SU-DHL-6 (cell line): ENCODE measurements at regions not wholly inside any gene's neighbourhood (a gene's known extent, or its start where the extent isn't known, plus 50 kb on each side); places are given as distances from the start of the nearest gene placed in this dataset.

ENCODE experiments used
- H2AFZ ChIP-seq: fragments of 200-600 bp; sonication (generic); 2 replicates; pipeline ENCODE4 v1.6.1; 2014; ENCODE audit warnings: low read depth, mild to moderate bottlenecking, moderate library complexity, mixed read lengths, antibody characterized with exemption, low read length; ENCODE audit not compliant: severe bottlenecking
- H3F3A ChIP-seq: fragments of 200-600 bp; shearing (Covaris generic); 2 replicates; pipeline ENCODE4 v1.6.0; 2016; ENCODE audit warnings: antibody characterized with exemption, mild to moderate bottlenecking; ENCODE audit not compliant: insufficient read depth
- H3K27ac ChIP-seq: fragments of 200-600 bp; sonication (generic); 2 replicates; pipeline ENCODE4 v1.5.1; 2016; ENCODE audit warnings: low read depth, mild to moderate bottlenecking, low read length, moderate library complexity, mixed read lengths
- H3K27me3 ChIP-seq: fragments of 200-600 bp; sonication (generic), shearing (Covaris generic); 2 replicates; pipeline ENCODE4 v1.6.0; 2014; ENCODE audit warnings: mild to moderate bottlenecking, low read length
- H3K36me3 ChIP-seq: fragments of 200-600 bp; sonication (generic); 2 replicates; pipeline ENCODE4 v1.6.1; 2014; ENCODE audit warnings: mild to moderate bottlenecking, low read length, mixed read lengths
- H3K4me2 ChIP-seq: fragments of 300-600, 200-600 bp; shearing (Covaris generic), sonication (generic); 2 replicates; pipeline ENCODE4 v1.6.0; 2014; ENCODE audit warnings: low read length, low read depth, mild to moderate bottlenecking; ENCODE audit not compliant: poor library complexity, severe bottlenecking
- H3K4me3 ChIP-seq: fragments of 200-600 bp; sonication (generic); 2 replicates; pipeline ENCODE4 v1.5.1; 2014; ENCODE audit warnings: antibody characterized with exemption, low read length, mild to moderate bottlenecking, mixed read lengths; ENCODE audit not compliant: insufficient read depth, poor library complexity, severe bottlenecking
- H3K79me2 ChIP-seq: fragments of 200-600 bp; sonication (generic); 2 replicates; pipeline ENCODE4 v1.6.1; 2014; ENCODE audit warnings: mild to moderate bottlenecking, low read length, moderate library complexity; ENCODE audit not compliant: insufficient read depth
- H3K9ac ChIP-seq: fragments of 200-600 bp; sonication (generic); 2 replicates; pipeline ENCODE4 v1.7.0; 2014; ENCODE audit warnings: mild to moderate bottlenecking, low read length
- H3K9me2 ChIP-seq: fragments of 200-600 bp; sonication (generic); replicated peaks from 2 replicates; pipeline ENCODE4 v1.6.1; 2014; ENCODE audit warnings: low read length; ENCODE audit not compliant: insufficient read depth
- H3K9me3 ChIP-seq: fragments of 200-600 bp; sonication (generic); 2 replicates; pipeline ENCODE4 v1.6.1; 2014; ENCODE audit warnings: low read length, mixed read lengths; ENCODE audit not compliant: insufficient read depth
- H4K20me1 ChIP-seq: fragments of 200-600 bp; sonication (generic); 2 replicates; pipeline ENCODE4 v1.6.1; 2014; ENCODE audit warnings: low read depth, mild to moderate bottlenecking, antibody characterized with exemption, low read length, moderate library complexity, mixed read lengths
- EZH2phosphoT487 ChIP-seq: fragments of 200-600 bp; sonication (generic), shearing (Covaris generic); conservative IDR thresholded peaks from 2 replicates; pipeline ENCODE4 v1.6.1; 2018; ENCODE audit warnings: mild to moderate bottlenecking, antibody characterized with exemption, low read length, moderate library complexity, mixed read lengths
- TF ChIP-seq, protein P1 (sequence below): fragments of 200-600 bp; sonication (generic); IDR thresholded peaks from one replicate; pipeline ENCODE4 v1.5.1; 2017; ENCODE audit warnings: antibody characterized with exemption, mild to moderate bottlenecking, low read length, moderate library complexity; ENCODE audit not compliant: insufficient read depth, poor library complexity, severe bottlenecking

DNA sequence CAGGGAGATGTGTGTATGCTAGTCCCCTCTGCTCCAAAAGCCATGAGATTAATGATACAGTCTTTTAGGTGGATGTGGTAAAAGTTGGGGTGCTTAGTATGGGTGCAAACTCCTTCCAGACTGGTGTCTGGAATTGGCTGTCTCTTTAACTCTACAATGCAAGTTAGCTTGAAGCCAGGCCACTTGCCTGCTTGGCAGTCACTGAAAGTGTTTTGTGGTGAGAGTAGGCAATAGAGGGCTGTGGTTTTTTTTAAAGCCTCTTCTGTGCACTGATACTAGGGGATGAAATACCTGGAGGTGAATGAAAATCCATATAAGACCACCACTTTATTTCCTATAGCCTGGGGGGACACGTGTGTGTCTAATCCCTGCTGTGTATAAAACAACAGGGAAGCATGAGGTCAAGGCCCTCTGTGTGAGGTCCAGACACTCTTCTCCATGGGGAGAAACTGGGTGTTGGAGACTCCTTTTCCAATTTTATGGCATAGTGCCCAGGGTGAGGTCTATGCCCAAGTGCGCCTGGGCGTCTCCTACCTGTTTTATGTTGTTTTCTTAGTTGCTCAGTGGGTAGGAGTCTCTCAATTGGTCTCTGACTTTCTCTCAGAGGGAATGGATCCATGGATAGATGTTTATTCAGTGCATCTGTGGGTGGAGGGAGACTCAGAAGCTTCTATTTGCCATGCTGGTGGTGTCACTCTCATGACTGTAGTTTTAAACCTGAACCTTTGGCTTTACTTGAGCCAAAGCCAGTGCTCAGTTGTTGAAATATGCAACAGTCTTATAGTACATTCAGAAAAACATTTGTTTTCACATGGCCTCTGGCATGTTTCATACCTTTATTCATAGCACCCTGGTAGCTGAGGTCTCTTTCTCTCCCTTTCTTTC, 327.8 kb upstream of the ATP11B start:
- Histone ChIP-seq H4K20me1 (no peaks in the 10 kb centered on the region), H3K36me3 (no peaks in the 10 kb centered on the region), H3K9me2 (no peaks in the 10 kb centered on the region), H3K9me3 (no peaks in the 10 kb centered on the region), H3K9ac (no peak overlapping the region), H3K27ac (no peak overlapping the region), H3K79me2 (no peaks in the 10 kb centered on the region), H3K27me3 (no peaks in the 10 kb centered on the region), H3K4me2 (no peak overlapping the region), H3F3A (no peaks in the 10 kb centered on the region), H2AFZ (no peak overlapping the region), H3K4me3 (no peak overlapping the region)
- TF ChIP-seq, protein P1, sequence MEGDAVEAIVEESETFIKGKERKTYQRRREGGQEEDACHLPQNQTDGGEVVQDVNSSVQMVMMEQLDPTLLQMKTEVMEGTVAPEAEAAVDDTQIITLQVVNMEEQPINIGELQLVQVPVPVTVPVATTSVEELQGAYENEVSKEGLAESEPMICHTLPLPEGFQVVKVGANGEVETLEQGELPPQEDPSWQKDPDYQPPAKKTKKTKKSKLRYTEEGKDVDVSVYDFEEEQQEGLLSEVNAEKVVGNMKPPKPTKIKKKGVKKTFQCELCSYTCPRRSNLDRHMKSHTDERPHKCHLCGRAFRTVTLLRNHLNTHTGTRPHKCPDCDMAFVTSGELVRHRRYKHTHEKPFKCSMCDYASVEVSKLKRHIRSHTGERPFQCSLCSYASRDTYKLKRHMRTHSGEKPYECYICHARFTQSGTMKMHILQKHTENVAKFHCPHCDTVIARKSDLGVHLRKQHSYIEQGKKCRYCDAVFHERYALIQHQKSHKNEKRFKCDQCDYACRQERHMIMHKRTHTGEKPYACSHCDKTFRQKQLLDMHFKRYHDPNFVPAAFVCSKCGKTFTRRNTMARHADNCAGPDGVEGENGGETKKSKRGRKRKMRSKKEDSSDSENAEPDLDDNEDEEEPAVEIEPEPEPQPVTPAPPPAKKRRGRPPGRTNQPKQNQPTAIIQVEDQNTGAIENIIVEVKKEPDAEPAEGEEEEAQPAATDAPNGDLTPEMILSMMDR: no peak
- TF ChIP-seq EZH2phosphoT487: no peak

DNA sequence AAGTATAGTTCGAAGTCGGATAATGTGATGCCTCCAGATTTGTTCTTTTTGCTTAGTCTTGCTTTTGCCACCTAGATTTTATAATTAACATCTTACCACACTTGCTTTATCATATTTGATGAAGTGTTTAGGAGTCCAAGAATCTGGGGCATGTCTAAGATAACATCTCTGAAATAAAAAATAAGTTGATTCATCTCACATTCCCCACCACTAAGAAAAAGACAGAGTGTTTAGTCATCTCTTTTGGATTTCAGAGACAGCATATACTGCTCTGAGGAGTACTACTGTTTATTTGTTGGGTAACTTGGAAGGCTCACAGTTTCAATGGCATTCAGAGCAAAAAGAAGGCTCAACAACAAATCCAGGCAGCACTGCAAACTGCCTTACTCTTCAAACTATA, 324.2 kb upstream of the ATP11B start:
- no peak for TF ChIP-seq EZH2phosphoT487
- TF ChIP-seq, protein P1: no peak
- Histone ChIP-seq H3K4me2 (no peak overlapping the region), H2AFZ (no peak overlapping the region), H3K79me2 (no peaks in the 10 kb centered on the region), H3F3A (no peaks in the 10 kb centered on the region), H3K9me2 (no peaks in the 10 kb centered on the region), H3K27ac (no peak overlapping the region), H3K4me3 (no peak overlapping the region), H3K9ac (no peak overlapping the region), H3K9me3 (no peaks in the 10 kb centered on the region), H4K20me1 (no peaks in the 10 kb centered on the region), H3K27me3 (no peaks in the 10 kb centered on the region), H3K36me3 (no peaks in the 10 kb centered on the region)

DNA sequence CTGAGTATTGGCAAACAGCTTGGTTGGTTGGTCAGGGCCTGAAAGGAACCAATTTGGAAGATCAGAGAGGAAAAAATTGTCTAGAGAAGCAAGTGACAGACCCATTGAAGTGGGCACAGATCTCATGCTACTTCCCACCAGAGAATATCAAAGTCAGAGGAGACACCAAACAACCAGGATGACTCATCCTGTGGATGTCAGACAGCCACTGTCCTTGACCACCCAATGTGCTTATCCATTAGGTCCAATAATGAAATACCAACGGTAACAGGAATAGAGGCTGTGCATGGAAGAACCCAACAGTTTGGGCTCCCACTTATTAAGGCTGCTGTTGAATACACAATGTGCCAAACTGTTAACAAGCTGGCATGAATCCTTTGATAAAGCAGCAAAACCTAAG, 323.1 kb upstream of the ATP11B start:
- no peak overlapping the region for H3K27ac ChIP-seq
- no peaks in the 10 kb centered on the region for H3F3A ChIP-seq
- H4K20me1 ChIP-seq: no peaks in the 10 kb centered on the region
- no peaks in the 10 kb centered on the region for H3K27me3 ChIP-seq
- no peaks in the 10 kb centered on the region for H3K9me3 ChIP-seq
- no peaks in the 10 kb centered on the region for H3K36me3 ChIP-seq
- TF ChIP-seq, protein P1: no peak
- no peak for TF ChIP-seq EZH2phosphoT487
- H3K9me2 ChIP-seq: no peaks in the 10 kb centered on the region
- no peak overlapping the region for H2AFZ ChIP-seq
- no peaks in the 10 kb centered on the region for H3K79me2 ChIP-seq
- H3K4me3 ChIP-seq: no peak overlapping the region
- H3K9ac ChIP-seq: no peak overlapping the region
- no peak overlapping the region for H3K4me2 ChIP-seq
